ENCODE measurements at regions not wholly inside any gene's neighbourhood (a gene's known extent, or its start where the extent isn't known, plus 50 kb on each side); places are given as distances from the start of the nearest gene placed in this dataset.
A peak's percentile ranks its signal among the peaks of the same experiment; 100 is the strongest.
"Not testable (repeated sequence)": the region's sequence is repeated elsewhere in the genome, so short reads cannot be mapped to it uniquely, and the experiment has no call there.

DNA sequence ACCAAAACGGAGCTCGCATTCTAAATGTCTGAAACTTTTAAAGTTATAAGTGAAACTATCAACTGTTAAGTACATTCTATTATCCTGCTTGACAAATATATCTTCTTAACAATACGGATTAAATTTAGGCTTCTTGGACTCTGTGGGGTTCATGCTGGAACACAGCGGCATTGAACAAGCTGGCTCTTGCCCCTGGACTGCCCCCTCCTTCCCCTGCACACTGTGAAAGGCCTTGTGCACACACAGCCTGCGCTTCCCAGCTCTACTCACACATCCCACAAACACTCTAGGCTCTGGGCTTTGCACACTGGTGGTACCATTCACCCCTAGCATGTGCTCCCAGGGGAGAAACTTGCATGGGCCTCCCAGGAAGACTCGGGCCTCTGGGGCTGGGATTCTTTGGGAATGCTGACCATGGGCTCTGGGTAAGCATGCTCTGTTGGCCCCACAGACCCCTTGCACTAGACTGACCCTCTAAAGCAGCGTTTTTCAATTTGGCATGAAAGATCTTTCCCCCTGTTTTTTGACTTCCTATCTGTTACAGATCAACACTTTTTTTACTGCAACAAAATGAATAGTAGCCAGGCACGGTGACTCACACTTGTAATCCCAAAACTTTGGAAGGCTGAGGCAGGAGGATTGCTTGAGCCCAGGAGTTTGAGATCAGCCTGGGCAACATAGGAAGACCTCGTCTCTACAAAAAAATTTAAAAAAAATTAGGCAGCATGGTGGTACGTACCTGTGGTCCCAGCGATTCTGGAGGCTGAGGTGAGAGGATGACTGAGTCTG is 96.2 kb upstream of the CPM start:
- DNase-seq: no peak

DNA sequence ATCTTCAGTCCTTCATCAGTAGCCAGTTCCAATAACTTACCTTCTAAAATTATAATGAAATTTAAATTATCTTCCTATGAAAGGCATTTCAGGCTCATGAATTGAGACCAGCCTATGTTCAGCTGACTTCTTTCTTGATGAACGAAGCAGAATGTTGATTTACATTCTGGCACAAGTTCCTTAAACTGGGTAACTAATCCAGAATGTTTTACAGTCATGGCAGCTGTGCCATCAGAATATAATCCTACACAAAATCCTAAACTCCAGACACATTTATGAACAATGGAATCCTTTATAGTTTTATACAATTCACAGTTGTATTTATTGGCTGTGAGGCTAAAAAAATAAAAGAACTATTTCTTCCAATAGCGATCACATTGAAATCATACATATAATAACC is 97.3 kb upstream of the CPM start:
- DNase-seq: no peak

DNA sequence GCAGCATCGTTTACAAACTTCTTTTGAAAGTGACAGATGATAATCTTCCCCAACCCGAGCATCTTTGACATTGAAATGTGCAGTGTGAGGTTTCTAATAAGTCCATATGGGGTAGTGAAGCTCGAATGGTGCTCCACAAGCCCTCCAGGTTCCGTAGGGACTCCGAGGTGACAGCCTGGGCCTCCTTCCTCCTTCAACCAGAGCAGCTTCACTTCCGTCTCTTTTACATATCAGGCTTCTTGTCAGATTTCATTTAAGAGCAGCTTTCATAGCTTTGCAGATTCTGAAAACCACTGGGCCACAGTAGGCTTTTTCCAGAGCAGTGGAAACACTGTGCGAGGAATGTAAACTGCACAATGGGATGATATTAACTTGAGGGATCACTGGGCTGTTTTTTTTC is 103.6 kb upstream of the CPM start:
- DNase-seq: no peak

DNA sequence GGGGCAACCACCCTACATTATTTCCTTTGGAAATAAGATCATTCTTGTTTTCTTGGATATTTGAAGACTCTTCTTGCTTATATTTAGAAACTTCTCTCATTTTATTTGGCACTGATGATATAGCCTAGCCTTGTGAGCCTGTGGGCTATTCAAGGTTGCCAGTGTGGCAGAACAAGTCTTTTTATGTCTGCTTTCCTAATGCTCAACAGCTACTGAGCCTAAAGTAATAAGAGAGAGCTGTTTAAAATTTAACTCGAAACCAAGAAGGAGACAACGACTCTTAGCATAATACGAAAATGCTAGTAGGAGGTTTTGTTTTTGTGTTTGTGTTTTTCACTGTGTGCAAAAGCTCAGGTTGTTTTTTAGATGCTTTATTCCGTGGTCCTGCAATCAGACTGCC is 104.0 kb upstream of the CPM start:
- no peak for DNase-seq

DNA sequence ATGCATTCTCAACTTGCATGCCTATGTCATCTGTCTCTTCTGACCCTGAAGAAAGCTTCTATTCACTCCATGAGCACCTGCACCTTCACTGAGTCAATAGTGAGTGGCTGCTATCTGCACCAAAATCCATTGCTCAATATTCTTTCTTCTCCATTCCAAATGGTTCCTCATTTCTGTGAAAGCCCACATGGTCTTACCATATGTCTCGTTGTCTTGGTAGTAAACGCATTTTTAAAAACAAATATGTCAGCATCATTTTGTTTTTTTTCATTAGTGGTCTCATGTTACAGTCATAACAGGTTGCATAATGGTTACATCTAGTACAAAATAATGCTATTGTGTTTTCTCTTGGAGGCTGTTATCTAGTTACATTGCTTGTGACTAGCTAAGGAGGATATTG is 106.9 kb upstream of the CPM start:
- peak in 1 of 2 experiments; percentile 8 for DNase-seq

DNA sequence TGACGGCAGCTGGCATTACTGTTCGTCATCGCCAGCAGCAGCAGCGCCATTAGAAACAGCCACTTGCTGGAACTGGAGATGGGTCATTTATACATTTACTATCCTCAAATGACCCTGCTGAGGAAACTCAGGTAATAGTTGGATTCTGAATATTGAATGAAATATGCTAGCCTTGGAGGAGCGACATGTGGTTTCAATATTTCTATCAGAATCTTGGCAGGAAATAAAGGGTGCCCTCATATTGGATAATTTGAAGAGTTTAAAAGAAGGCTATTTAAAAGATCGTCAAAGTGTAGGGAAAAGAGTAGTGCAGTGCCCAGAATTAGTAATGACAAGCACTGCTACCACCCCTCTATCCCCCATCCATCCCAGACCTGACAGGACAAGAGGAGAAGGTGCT is 109.6 kb upstream of the CPM start:
- DNase-seq: no peak

GRCh38 chr12:69042970-69043369 is 110.0 kb upstream of the CPM start:
- no peak for DNase-seq

- DNase-seq: no peak
Observed at GRCh38 chr12:69044887-69045286, 111.9 kb upstream of the CPM start.

GRCh38 chr12:69045430-69045829 is 112.5 kb upstream of the CPM start:
- DNase-seq: no peak

GRCh38 chr12:69046363-69046762 is 113.4 kb upstream of the CPM start:
- no peak for DNase-seq

- DNase-seq: no peak
Observed at GRCh38 chr12:69046920-69047319, 113.9 kb upstream of the CPM start.

DNA sequence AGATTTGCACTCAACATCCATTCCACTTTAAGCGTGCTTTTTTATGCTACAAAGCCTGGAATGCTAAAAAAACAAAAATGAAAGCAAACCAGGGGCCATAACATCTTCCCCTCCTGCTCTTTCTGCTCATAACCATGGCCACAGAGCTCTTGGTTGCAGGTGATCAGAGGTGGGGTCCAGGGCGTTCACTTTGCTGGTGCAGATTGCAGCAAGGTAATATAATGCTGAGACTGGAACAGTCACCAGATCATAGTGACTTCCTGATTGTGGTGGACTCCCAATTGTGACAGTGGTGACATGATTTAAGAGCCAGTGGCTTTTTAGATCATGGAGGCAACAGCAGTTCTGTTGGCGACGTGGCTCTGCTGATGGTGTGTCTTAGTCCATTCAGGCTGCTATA is 115.0 kb upstream of the CPM start:
- DNase-seq: no peak

GRCh38 chr12:69049855-69050254 is 116.9 kb upstream of the CPM start:
- not testable (repeated sequence) for DNase-seq

- DNase-seq: no peak
Observed at GRCh38 chr12:69052613-69053408, 119.8 kb upstream of the CPM start.

DNA sequence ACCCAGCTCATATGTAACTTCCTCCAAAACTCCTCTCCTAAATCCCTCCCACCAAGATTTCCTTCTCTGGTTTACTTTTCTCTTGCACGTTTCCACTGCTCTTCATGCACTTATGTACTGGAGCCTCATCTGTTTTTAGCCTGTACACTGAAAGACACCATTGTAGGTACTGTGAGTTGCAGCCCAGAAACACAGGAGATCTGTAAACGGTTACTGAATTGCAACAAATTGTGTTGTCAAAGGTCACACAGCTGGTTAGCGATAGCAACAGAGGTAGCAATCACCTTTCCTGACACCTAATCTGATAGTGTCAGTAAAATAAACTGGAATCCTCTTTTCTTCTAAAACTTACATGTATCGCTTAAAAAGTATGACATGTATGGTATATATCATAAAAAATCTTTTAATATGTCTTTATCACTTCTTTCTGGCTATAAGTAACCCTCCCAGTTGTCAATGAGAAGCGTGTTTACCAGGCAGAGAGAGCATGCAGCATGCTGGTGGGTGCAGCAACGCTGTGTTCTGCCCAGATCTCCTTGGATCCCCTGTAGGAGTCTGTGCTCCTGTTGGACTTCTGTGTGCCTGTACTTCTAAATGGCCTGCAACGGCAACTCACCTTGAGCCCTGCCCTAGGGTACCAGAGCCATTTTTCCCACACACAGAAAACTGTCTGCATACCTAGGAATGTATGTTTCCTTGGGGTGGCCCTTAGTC is 121.5 kb upstream of the CPM start:
- DNase-seq: no peak

DNA sequence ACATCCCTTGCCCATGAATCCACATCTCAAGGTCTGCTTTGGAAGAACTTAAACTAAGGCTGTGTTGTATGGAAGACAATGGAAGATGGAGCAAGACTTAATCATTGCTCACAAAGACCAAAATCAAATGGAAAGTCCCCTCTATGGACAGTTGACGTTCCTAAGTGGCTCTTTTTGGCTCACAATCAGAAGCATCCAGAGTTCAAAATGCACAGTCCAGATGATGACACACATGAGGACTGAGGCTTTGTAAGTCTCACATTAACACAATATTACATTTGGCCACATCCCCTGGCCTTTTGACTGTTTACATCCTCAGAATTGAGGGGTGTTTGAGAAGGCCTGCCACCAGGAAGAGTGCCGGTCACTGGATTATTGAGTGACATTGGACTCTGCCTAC is 122.3 kb upstream of the CPM start:
- no peak for DNase-seq

DNA sequence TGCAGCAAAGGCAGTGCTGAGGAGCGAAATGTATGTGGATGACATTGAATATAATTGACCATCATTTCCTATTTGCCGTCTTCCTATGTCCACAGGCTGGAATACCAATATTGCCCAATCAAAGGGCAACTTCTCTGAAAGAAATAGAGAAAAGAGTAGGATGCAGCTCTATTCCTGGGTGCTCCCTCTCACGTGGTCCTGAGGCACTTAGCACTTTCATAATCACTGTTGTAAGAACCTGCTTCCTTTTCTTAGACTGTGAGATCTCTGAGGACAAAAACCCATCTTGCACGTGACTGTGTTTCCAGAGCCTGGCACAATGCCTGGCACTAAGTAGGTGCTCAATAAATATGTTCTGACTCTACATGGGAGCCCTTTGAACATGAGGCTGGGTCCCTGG is 122.7 kb upstream of the CPM start:
- no peak for DNase-seq

DNA sequence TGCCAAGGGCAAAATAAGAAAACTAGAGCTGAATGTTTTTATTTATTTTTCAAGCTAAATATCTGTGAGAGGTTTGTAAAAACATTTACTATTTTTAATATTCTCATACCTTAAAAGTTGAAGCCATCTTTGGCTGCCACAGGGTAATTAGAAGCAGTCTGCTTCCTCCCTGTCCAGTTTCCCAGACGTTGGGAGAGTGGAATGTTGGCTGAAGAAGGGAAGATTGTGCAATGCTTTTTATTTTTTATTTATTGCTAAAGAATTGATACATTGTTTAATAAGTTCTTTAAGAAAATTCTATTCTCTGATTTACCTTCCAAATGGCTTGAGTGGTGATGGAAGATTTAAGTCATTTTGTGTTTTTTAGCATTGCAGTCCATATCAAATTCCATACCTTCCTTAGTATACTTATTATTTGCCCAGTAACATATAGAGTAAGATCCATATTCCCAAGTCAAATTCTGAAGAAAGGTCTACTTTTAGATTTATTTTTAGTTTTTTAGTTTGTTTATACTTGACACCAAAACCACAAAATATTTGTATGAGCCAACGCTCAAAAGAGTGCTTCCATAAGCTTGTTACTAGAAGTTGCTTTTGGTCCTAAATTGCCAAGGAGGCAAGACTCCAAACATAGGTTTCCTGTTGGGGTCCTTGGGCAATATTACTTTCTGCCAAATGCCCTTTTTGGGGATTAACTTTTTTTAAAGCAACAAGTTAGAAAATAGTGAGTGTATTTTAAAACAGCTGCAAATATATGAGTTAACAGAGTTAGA is 124.0 kb upstream of the CPM start:
- no peak for DNase-seq

DNA sequence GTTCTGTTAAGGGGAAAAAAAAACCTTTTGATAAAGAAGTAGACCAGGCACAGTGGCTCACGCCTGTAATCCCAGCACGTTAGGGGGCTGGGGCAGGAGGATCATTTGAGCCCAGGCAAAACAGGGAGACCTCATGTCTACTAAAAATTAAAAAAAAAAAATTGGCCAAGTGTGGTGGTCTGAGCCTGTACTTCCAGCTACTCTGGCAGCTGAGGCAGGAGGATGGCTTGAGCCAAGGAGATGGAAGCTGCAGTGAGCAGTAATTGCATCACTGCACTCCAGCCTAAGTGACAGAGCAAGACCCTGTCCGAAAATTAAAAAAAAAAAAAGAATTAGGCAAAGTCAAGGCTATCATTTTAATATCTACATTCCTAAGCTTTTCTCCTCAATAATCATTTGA is 124.8 kb upstream of the CPM start:
- DNase-seq: no peak

GRCh38 chr12:69059465-69060457 is 126.8 kb upstream of the CPM start:
- DNase-seq: no peak

DNA sequence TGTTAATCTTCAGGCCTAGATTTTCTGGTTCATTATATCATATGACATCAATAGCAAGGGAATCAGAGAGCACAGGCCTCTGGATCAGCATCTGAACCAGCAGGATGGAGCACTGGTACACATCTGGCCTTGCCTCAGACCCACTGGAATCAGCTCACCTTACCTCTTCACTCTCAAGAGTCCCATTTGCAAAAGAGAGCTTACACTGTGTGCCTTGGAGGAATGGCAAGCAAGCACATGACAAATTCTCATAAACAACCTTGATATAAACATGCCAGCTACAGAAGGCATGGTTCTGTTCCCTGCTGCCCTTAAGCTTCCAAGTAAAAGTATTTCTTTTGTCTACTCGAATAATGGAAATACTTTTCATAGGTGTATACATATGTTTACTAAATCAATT is 128.6 kb upstream of the CPM start:
- no peak for DNase-seq
